Osteocyte (in vitro differentiated cells): ENCODE measurements at regions not wholly inside any gene's neighbourhood (a gene's known extent, or its start where the extent isn't known, plus 50 kb on each side); places are given as distances from the start of the nearest gene placed in this dataset.

ENCODE experiments used
- DNase-seq: peaks from one replicate; pipeline ENCODE4 v3.0.0; 2021; ENCODE audit warnings: mixed read lengths; ENCODE audit not compliant: unreplicated experiment; ENCODE audit errors: extremely low spot score
- H3K27ac Mint-ChIP-seq: one replicate; pipeline ENCODE4 v1.8.0; 2021; ENCODE audit warnings: mild to moderate bottlenecking, mixed read lengths; ENCODE audit not compliant: unreplicated experiment
- H3K27me3 Mint-ChIP-seq: one replicate; pipeline ENCODE4 v1.8.0; 2021; ENCODE audit warnings: mixed read lengths; ENCODE audit not compliant: unreplicated experiment
- H3K36me3 Mint-ChIP-seq: one replicate; pipeline ENCODE4 v1.8.0; 2021; ENCODE audit warnings: mixed read lengths; ENCODE audit not compliant: unreplicated experiment
- H3K4me1 Mint-ChIP-seq: one replicate; pipeline ENCODE4 v1.8.0; 2021; ENCODE audit warnings: mixed read lengths; ENCODE audit not compliant: unreplicated experiment
- H3K4me3 Mint-ChIP-seq: one replicate; pipeline ENCODE4 v1.8.0; 2021; ENCODE audit warnings: mild to moderate bottlenecking, moderate library complexity, mixed read lengths; ENCODE audit not compliant: unreplicated experiment
- H3K9me3 Mint-ChIP-seq: one replicate; pipeline ENCODE4 v1.8.0; 2021; ENCODE audit warnings: mixed read lengths; ENCODE audit not compliant: unreplicated experiment
- CTCF ChIP-seq: fragments of 200-600 bp; sonication (generic); IDR thresholded peaks from 2 replicates; pipeline ENCODE4 v1.5.0; 2021; ENCODE audit warnings: antibody characterized with exemption, mild to moderate bottlenecking, moderate library complexity

- DNase-seq, result no peak
Measured at GRCh38 chr12:75951399-75952278, 79.9 kb downstream of the PHLDA1 start.

GRCh38 chr12:75947156-75947723 lies 84.3 kb downstream of the PHLDA1 start:
- H3K4me1 Mint-ChIP-seq, result peaks cover 15% of the 10 kb centered on the region
- H3K27me3 Mint-ChIP-seq, result no peaks in the 10 kb centered on the region
- no peak overlapping the region for H3K4me3 Mint-ChIP-seq
- no peak for TF ChIP-seq CTCF
- no peaks in the 10 kb centered on the region for H3K36me3 Mint-ChIP-seq
- H3K27ac Mint-ChIP-seq, result no peak overlapping the region
- no peaks in the 10 kb centered on the region for H3K9me3 Mint-ChIP-seq
- no peak for DNase-seq

More at GRCh38 chr12:75951399-75952278, 79.9 kb downstream of the PHLDA1 start:
- Mint-ChIP-seq H3K27ac (no peak overlapping the region), H3K4me1 (peaks cover 22% of the 10 kb centered on the region), H3K36me3 (no peaks in the 10 kb centered on the region), H3K4me3 (no peak overlapping the region), H3K27me3 (no peaks in the 10 kb centered on the region), H3K9me3 (no peaks in the 10 kb centered on the region)
- TF ChIP-seq CTCF, result no peak

DNA sequence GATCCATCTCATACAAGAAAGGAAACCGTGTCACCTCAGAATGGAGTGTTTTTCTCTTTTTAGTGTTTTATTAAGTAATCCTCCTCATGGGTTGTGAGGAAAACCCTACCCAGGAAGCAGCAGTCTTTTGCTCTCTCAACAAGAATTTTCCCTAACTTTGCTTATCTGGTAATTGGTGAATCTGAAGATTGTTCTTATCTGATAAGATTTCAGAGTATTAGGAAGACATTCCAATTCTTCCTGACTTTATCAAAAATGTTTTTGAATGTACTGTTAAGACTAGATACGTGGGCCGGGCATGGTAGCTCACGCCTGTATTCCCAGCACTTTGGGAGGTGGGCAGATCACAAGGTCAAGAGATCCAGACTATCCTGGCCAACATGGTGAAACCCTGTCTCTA lies 86.0 kb downstream of the PHLDA1 start:
- Mint-ChIP-seq H3K4me1 (peaks cover 15% of the 10 kb centered on the region), H3K27ac (no peak overlapping the region), H3K27me3 (no peaks in the 10 kb centered on the region), H3K36me3 (no peaks in the 10 kb centered on the region), H3K9me3 (no peaks in the 10 kb centered on the region), H3K4me3 (no peak overlapping the region)
- TF ChIP-seq CTCF, result no peak
- no peak for DNase-seq

- peak overlapping the region; percentile 84 for H3K27ac Mint-ChIP-seq
- TF ChIP-seq CTCF, result no peak
- H3K4me1 Mint-ChIP-seq, result peaks cover 15% of the 10 kb centered on the region
- H3K9me3 Mint-ChIP-seq, result no peaks in the 10 kb centered on the region
- no peak overlapping the region for H3K4me3 Mint-ChIP-seq
- H3K27me3 Mint-ChIP-seq, result no peaks in the 10 kb centered on the region
- DNase-seq, result no peak
- no peaks in the 10 kb centered on the region for H3K36me3 Mint-ChIP-seq
Measured at GRCh38 chr12:75944905-75945432, 86.6 kb downstream of the PHLDA1 start.
